ENCODE measurements at regions not wholly inside any gene's neighbourhood (a gene's known extent, or its start where the extent isn't known, plus 50 kb on each side); places are given as distances from the start of the nearest gene placed in this dataset.
A peak's percentile ranks its signal among the peaks of the same experiment; 100 is the strongest.
"Not testable (repeated sequence)": the region's sequence is repeated elsewhere in the genome, so short reads cannot be mapped to it uniquely, and the experiment has no call there.

DNA sequence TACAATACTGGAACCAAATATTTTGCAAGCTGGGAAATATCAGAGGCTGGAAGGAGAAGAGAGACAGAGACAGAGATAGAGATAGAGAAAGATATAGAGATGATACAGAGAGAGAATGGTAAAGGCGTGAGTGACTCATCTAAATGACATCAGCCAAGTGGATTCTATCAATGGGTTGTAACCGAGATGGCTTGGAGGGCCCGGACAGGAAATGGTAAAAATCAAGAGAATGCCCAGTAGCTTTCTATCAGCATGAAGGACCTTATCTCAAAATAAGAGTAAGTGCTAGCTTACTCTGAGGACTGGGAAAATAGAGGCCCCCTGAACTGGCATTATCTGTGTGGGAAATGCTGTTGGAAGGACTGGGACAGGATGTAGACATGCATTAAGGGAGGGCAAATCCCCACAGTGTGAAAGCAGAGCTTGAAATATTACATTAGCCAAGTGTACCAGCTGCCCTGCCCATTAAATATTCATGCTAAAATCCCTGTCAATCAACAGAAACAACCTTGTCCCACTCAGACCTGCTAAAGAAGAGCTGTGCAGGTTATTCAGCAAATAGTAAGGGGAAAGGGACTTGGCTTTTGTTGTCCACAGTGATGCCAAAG lies 76.6 kb upstream of the ZNF644 start:
- no peak for ATAC-seq
- Mint-ChIP-seq H3K4me3 (peak overlapping the region; percentile 40), H3K4me1 (ENCODE audit: low read depth) (peaks cover 20% of the 10 kb centered on the region), H3K27me3 (ENCODE audit: low read depth) (peaks cover 18% of the 10 kb centered on the region), H3K9me3 (no peaks in the 10 kb centered on the region), H3K36me3 (ENCODE audit: insufficient read depth) (no peaks in the 10 kb centered on the region)
- DNase-seq = no peak

DNA sequence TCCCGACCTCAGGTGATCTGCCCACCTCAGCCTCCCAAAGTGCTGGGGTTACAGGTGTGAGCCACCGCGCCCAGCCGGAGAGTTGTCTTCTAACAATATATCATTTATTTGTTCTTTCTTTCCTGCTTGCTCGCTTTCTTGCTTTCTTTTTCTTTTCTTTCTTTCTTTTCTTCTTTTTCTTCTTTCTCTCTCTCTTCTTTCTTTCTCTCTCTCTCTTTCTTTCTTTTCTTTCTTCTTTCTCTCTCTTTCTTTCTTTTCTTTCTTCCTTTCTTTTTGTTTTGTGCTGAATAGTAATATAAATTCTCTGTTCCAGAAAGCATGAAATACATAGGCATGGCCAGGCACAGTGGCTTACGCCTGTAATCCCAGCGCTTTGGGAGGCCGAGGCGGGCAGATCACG lies 73.5 kb upstream of the ZNF644 start:
- ATAC-seq; DNase-seq; H3K36me3 Mint-ChIP-seq (ENCODE audit: insufficient read depth); H3K4me3 Mint-ChIP-seq; H3K9me3 Mint-ChIP-seq: not testable (repeated sequence)
- Mint-ChIP-seq H3K4me1 (ENCODE audit: low read depth) (peaks cover 14% of the 10 kb centered on the region), H3K27me3 (ENCODE audit: low read depth) (peaks cover 19% of the 10 kb centered on the region)

GRCh38 chr1:91092503-91092902 lies 70.7 kb upstream of the ZNF644 start:
- ATAC-seq = no peak
- peaks cover 9% of the 10 kb centered on the region for H3K27me3 Mint-ChIP-seq (ENCODE audit: low read depth)

DNA sequence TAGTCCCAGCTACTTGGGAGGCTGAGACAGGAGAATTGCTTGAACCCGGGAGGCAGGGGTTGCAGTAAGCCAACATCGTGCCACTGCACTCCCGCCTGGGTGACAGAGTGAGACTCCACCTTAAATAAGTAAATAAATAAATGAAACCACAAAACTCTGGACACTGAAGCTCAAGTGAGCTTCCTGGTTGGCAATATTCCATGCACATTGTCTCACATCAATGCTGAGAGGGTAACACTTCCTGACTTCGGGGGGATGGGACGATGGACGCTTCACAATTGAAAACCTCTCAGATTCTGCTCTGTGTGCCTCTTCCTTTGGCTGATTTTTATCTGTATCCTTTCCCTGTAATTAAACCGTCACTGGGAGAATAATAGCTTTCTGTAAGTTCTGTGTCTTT lies 70.0 kb upstream of the ZNF644 start:
- no peak for ATAC-seq
- Mint-ChIP-seq H3K27me3 (ENCODE audit: low read depth) (peaks cover 9% of the 10 kb centered on the region), H3K9me3 (no peaks in the 10 kb centered on the region), H3K4me3 (no peak overlapping the region), H3K36me3 (ENCODE audit: insufficient read depth) (no peaks in the 10 kb centered on the region), H3K4me1 (ENCODE audit: low read depth) (no peaks in the 10 kb centered on the region)
- no peak for DNase-seq

More at GRCh38 chr1:91092503-91092902, 70.7 kb upstream of the ZNF644 start:
- no peaks in the 10 kb centered on the region for H3K9me3 Mint-ChIP-seq
- no peak overlapping the region for H3K4me3 Mint-ChIP-seq
- no peaks in the 10 kb centered on the region for H3K4me1 Mint-ChIP-seq (ENCODE audit: low read depth)
- H3K36me3 Mint-ChIP-seq (ENCODE audit: insufficient read depth) = no peaks in the 10 kb centered on the region
- DNase-seq = no peak

- ATAC-seq (no peak), DNase-seq (no peak)
- H3K4me1 Mint-ChIP-seq (ENCODE audit: low read depth) = no peaks in the 10 kb centered on the region
- H3K27me3 Mint-ChIP-seq (ENCODE audit: low read depth) = no peaks in the 10 kb centered on the region
- no peaks in the 10 kb centered on the region for H3K36me3 Mint-ChIP-seq (ENCODE audit: insufficient read depth)
- H3K4me3 Mint-ChIP-seq = no peak overlapping the region
- no peaks in the 10 kb centered on the region for H3K9me3 Mint-ChIP-seq
Measured at GRCh38 chr1:91080650-91081049, 58.8 kb upstream of the ZNF644 start.

DNA sequence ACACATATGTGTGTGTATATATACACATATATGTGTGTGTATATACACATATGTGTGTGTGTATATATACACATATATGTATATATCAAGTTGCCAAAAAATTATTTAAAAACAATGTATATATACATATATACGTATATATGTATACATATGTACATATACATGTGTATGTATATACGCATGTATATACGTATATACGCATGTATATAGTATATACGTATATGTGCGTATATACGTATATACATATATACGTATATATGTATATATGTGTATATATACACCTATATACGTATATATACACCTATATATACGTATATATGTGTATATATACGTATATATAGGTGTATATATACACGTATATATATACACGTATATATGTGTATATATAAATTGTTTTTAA lies 57.0 kb upstream of the ZNF644 start:
- DNase-seq = no peak
- Mint-ChIP-seq H3K9me3 (no peaks in the 10 kb centered on the region), H3K36me3 (ENCODE audit: insufficient read depth) (no peaks in the 10 kb centered on the region), H3K4me3 (no peak overlapping the region), H3K4me1 (ENCODE audit: low read depth) (no peaks in the 10 kb centered on the region), H3K27me3 (ENCODE audit: low read depth) (no peaks in the 10 kb centered on the region)
- ATAC-seq = no peak

DNA sequence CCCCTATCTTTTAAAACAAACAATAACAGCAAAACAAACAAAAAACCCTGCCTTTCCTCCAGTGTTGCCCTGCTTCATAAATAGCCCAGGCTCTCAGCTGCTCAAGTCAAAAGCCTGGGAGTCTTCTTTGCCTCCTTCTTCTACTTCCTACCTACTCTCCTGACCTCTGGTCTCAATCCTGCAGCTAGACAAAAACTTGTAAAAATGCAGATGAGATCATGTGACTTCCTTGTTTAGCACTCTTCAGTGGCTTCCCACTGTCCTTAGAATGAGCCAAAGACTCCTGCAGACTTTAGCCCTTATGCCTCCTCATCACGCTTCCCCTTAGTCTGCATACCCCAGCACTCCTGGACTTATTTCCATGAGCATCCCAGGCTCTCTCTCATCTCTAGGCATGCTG lies 55.0 kb upstream of the ZNF644 start:
- no peaks in the 10 kb centered on the region for H3K27me3 Mint-ChIP-seq (ENCODE audit: low read depth)
- ATAC-seq (no peak), DNase-seq (no peak)
- H3K4me3 Mint-ChIP-seq = no peak overlapping the region
- no peaks in the 10 kb centered on the region for H3K36me3 Mint-ChIP-seq (ENCODE audit: insufficient read depth)
- H3K9me3 Mint-ChIP-seq = no peaks in the 10 kb centered on the region
- H3K4me1 Mint-ChIP-seq (ENCODE audit: low read depth) = no peaks in the 10 kb centered on the region

GRCh38 chr1:91075233-91076135 lies 53.6 kb upstream of the ZNF644 start:
- no peaks in the 10 kb centered on the region for H3K4me1 Mint-ChIP-seq (ENCODE audit: low read depth)
- H3K27me3 Mint-ChIP-seq (ENCODE audit: low read depth) = peaks cover 2% of the 10 kb centered on the region
- ATAC-seq (no peak), DNase-seq (no peak)
- no peaks in the 10 kb centered on the region for H3K36me3 Mint-ChIP-seq (ENCODE audit: insufficient read depth)
- H3K4me3 Mint-ChIP-seq = no peak overlapping the region
- no peaks in the 10 kb centered on the region for H3K9me3 Mint-ChIP-seq

DNA sequence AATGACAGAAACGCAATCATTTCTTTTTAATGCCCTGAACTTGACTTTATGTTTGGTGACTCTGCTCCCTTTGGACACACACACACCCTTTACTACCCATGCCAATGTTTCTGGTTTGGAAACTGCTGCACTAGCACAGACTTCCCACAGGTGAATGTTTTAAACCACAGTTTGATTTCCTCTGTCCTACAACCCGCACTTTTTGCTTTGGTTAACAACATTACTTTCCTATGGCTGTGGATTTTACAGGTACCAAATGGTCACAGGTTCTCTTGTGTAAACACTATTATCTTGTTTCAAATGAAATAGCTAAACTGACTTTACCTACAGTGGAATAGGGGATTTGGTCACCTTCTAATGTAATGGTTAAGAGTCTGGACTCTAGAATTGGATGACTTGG lies 51.5 kb upstream of the ZNF644 start:
- no peaks in the 10 kb centered on the region for H3K4me1 Mint-ChIP-seq (ENCODE audit: low read depth)
- DNase-seq (no peak), ATAC-seq (no peak)
- no peak overlapping the region for H3K4me3 Mint-ChIP-seq
- H3K27me3 Mint-ChIP-seq (ENCODE audit: low read depth) = peaks cover 8% of the 10 kb centered on the region
- no peaks in the 10 kb centered on the region for H3K36me3 Mint-ChIP-seq (ENCODE audit: insufficient read depth)
- H3K9me3 Mint-ChIP-seq = no peaks in the 10 kb centered on the region

DNA sequence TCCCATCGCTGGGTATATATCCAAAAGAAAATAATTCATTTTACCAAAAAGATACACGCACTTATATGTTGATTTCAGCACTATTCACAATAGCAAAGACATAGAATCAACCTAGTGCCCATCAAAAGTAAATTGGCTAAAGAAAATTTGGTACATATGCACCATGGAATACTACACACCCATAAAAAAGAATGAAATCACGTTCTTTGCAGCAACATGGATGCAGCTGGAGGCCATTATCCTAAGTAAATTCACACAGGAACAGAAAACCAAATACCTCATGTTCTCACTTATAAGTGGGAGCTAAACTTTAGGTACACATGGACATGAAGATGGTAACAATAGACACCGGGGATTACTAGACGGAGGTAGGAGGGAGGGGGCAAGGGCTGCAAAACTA lies 50.0 kb upstream of the ZNF644 start:
- DNase-seq (no peak), ATAC-seq (no peak)
- H3K27me3 Mint-ChIP-seq (ENCODE audit: low read depth) = peaks cover 11% of the 10 kb centered on the region
- H3K36me3 Mint-ChIP-seq (ENCODE audit: insufficient read depth) = no peaks in the 10 kb centered on the region
- no peaks in the 10 kb centered on the region for H3K9me3 Mint-ChIP-seq
- no peaks in the 10 kb centered on the region for H3K4me1 Mint-ChIP-seq (ENCODE audit: low read depth)
- no peak overlapping the region for H3K4me3 Mint-ChIP-seq

All from activated T-cell treated with anti-CD3 and anti-CD28 coated beads, Interleukin-2, amount 50 U/mL, for 4 hours (primary cell).